SK-N-SH treated with all-trans-retinoic acid at 6 μM for 48 hours (cell line): ENCODE measurements at regions not wholly inside any gene's neighbourhood (a gene's known extent, or its start where the extent isn't known, plus 50 kb on each side); places are given as distances from the start of the nearest gene placed in this dataset.

Experiments
- ARNTL ChIP-seq: fragments of 450-650 bp; formaldehyde crosslinking; IDR thresholded peaks from 2 replicates; pipeline ENCODE4 v1.5.0; 2020; ENCODE audit warnings: low read depth, mild to moderate bottlenecking, moderate library complexity, borderline replicate concordance
- POU6F1 ChIP-seq: fragments of 250-450 bp; sonication (Bioruptor Pico); IDR thresholded peaks from 2 replicates; pipeline ENCODE4 v1.8.0; 2021; ENCODE audit warnings: low read depth, mild to moderate bottlenecking, moderate library complexity, borderline replicate concordance
- PPARA ChIP-seq: fragments of 250-450 bp; sonication (Bioruptor Pico); IDR thresholded peaks from 2 replicates; pipeline ENCODE4 v1.5.0; 2020; ENCODE audit warnings: mild to moderate bottlenecking, borderline replicate concordance
- SNAI2 ChIP-seq: fragments of 250-450 bp; sonication (Bioruptor Pico); IDR thresholded peaks from 2 replicates; pipeline ENCODE4 v1.5.0; 2020; ENCODE audit warnings: mild to moderate bottlenecking, moderate library complexity
- TCF4 ChIP-seq: fragments of 250-450 bp; sonication (Bioruptor Pico); IDR thresholded peaks from 2 replicates; pipeline ENCODE4 v1.8.0; 2021; ENCODE audit warnings: mild to moderate bottlenecking, moderate library complexity, borderline replicate concordance
- ZFP3 ChIP-seq: fragments of 250-450 bp; sonication (Bioruptor Pico); IDR thresholded peaks from 2 replicates; pipeline ENCODE4 v1.5.0; 2020; ENCODE audit warnings: mild to moderate bottlenecking, moderate library complexity
- ZNF565 ChIP-seq: fragments of 450-650 bp; formaldehyde crosslinking; conservative IDR thresholded peaks from 2 replicates; pipeline ENCODE4 v1.5.0; 2020; ENCODE audit warnings: low read depth, mild to moderate bottlenecking, moderate library complexity
- ZNF70 ChIP-seq: fragments of 450-650 bp; formaldehyde crosslinking; IDR thresholded peaks from 2 replicates; pipeline ENCODE4 v1.5.0; 2020; ENCODE audit warnings: mild to moderate bottlenecking, moderate library complexity
- ZNF8 ChIP-seq: fragments of 450-650 bp; formaldehyde crosslinking; IDR thresholded peaks from 2 replicates; pipeline ENCODE4 v1.5.0; 2020; ENCODE audit warnings: mild to moderate bottlenecking, moderate library complexity
- TF ChIP-seq, protein P1 (sequence below): fragments of 250-450 bp; sonication (Bioruptor Pico); IDR thresholded peaks from 2 replicates; pipeline ENCODE4 v1.8.0; 2020; ENCODE audit warnings: mild to moderate bottlenecking, moderate library complexity, borderline replicate concordance

- TF ChIP-seq PPARA (CRISPR knock-in tag) (no peak), SNAI2 (CRISPR knock-in tag) (no peak), ARNTL (CRISPR knock-in tag) (no peak), ZNF70 (CRISPR knock-in tag) (no peak), ZNF8 (no peak), POU6F1 (CRISPR knock-in tag) (no peak), ZNF565 (no peak), ZFP3 (CRISPR knock-in tag) (no peak), TCF4 (CRISPR knock-in tag) (no peak)
- TF ChIP-seq, protein P1, sequence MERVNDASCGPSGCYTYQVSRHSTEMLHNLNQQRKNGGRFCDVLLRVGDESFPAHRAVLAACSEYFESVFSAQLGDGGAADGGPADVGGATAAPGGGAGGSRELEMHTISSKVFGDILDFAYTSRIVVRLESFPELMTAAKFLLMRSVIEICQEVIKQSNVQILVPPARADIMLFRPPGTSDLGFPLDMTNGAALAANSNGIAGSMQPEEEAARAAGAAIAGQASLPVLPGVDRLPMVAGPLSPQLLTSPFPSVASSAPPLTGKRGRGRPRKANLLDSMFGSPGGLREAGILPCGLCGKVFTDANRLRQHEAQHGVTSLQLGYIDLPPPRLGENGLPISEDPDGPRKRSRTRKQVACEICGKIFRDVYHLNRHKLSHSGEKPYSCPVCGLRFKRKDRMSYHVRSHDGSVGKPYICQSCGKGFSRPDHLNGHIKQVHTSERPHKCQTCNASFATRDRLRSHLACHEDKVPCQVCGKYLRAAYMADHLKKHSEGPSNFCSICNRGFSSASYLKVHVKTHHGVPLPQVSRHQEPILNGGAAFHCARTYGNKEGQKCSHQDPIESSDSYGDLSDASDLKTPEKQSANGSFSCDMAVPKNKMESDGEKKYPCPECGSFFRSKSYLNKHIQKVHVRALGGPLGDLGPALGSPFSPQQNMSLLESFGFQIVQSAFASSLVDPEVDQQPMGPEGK, result no peak
These were observed 135.9 kb upstream of the PDE10A start for GRCh38 chr6:165798991-165799390.
